ENCODE measurements at regions not wholly inside any gene's neighbourhood (a gene's known extent, or its start where the extent isn't known, plus 50 kb on each side); places are given as distances from the start of the nearest gene placed in this dataset.

DNA sequence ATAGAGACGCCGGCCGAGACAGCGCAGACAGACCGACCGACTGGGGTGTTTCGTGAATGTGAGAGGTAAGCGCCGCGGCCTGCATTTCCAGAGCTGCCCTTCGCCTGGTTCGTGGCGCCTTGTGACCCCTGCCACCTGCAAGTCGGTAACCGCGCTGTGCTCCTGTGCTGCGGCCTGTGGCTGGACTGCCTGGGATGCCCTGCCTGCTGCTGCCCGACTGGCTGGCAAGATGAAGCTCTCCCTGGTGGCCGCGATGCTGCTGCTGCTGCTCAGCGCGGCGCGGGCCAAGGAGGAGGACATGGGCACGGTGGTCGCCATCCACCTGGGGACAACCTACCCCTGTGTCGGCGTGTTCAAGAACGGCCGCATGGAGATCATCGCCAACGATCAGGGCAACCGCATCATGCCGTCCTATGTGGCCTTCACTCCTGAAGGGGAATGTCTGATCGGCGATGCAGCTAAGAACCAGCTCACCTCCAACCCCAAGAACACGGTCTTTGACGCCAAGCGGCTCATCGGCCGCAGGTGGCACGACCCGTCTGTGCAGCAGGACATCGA lies 150.8 kb downstream of the RRAGC start:
- TF ChIP-seq CTCF (IDR thresholded peaks at IDR 0.05; ENCODE audit: extremely low read depth in 1 of 2, insufficient read depth in 1 of 2, low read depth in 1 of 2, low read length in 2 of 2) (no peak), POLR2A (IDR thresholded peaks at IDR 0.05; ENCODE audit: low read depth, low read length) (no peak), EZH2 (IDR thresholded peaks at IDR 0.05; ENCODE audit: borderline replicate concordance, low read depth, low read length, severe bottlenecking) (no peak), FOS (IDR thresholded peaks at IDR 0.05; ENCODE audit: borderline replicate concordance, insufficient read depth, low read length) (no peak)
- TF ChIP-seq, protein P1, sequence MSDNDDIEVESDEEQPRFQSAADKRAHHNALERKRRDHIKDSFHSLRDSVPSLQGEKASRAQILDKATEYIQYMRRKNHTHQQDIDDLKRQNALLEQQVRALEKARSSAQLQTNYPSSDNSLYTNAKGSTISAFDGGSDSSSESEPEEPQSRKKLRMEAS (IDR thresholded peaks at IDR 0.05; ENCODE audit: insufficient read depth, insufficient read length), result no peak
